HG02840 (cell line): ENCODE measurements at regions not wholly inside any gene's neighbourhood (a gene's known extent, or its start where the extent isn't known, plus 50 kb on each side); places are given as distances from the start of the nearest gene placed in this dataset.
"Not testable (repeated sequence)": the region's sequence is repeated elsewhere in the genome, so short reads cannot be mapped to it uniquely, and the experiment has no call there.

Experiments used
- ATAC-seq: cut with Tn5 transposase; IDR thresholded peaks from one replicate; pipeline ENCODE4 v1.9.1; 2021; ENCODE audit warnings: mild to moderate bottlenecking, moderate library complexity, moderate number of reproducible peaks; ENCODE audit not compliant: unreplicated experiment, low FRiP score

DNA sequence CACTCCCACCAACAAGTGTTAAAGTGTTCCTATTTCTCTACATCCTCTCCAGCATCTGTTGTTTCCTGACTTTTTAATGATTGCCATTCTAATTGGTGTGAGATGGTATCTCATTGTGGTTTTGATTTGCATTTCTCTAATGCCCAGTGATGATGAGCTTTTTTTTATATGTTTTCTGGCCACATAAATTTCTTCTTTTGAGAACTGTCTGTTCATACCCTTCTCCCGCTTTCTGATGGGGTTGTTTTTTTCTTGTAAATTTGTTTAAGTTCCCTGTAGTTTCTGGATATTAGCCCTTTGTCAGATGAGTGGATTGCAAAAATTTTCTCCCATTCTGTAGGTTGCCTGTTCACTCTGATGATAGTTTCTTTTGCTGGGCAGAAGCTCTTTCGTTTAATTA lies 134.3 kb upstream of the RUNX1 start:
- not testable (repeated sequence) for ATAC-seq

DNA sequence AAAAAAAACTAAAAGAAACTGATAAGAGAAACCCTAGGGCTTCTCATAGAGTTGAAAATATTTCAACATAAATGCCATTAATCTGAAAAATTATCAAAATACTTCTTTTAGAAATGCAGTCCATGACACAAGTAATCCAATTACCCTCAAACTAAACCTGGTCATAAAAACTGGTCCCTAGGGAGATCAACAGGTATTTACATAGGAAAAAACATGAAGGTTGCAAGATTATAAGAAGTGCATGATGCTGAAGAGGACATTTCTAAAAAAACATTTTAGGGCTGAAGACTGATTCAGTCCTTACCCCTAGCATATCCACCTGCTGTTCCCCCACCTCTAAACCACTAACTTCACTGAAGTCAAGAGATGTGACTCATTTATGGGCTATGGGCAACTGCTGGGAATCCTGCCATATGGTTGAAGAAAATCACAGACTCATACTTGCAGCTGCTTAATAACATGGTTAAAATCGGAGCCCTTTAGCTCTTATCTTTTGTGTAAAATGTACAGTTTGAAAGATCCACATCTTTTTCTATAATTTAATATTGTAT lies 131.0 kb upstream of the RUNX1 start:
- ATAC-seq: no peak

DNA sequence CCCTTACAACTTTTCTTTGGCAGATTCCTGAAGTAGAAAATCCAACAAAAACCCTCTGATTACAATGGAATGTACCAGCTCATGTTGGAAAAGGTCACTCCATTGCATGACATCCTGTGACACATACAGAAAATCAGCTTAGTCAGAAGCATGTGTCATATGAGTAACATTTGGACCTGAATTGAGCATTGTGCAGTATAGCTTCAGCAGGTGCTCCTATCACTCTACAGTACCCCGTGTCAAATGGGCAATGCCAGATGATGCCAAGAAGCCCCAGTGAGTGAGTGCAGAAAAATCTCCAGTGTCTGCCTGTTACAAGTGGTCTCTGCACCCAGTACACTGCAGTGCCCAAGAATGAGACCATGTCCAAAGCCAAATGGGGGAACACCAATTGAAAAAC lies 129.7 kb upstream of the RUNX1 start:
- no peak for ATAC-seq

DNA sequence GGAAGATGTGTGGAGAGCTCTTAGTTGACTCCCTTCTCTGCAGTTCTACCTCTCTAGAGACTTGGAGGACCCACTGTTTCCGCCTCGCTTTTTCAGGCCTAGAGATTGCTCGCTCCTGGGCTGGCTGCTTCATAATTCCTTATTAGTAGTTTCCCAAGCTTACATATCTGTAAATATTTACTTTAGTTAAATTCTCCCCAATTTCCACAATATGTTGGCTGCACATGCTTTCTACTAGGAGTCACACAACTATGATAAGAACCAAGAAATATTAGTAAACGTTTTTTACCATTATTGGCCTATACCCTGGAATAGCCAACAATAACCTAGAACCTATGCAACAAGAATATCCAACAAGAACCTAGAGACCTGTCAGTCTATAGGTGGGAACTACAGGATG lies 129.0 kb upstream of the RUNX1 start:
- ATAC-seq: no peak

DNA sequence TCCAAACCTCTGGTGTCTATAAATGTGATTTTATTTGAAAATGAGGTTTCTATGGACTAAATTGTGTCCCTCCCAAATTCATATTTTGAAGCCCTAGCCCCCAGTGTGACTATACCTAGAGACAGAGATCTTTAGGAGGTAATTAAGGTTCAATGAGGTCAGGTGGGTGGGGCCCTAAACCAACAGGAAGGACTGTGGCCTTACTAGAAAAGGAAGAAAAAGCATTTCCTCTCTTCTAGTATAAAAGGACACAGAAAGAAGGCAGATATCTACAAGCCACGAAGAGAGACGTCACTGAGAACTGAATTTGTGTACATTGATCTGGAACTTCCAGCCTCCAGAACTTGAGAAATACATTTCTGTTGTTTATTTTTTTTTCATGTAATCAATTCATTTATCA lies 123.1 kb upstream of the RUNX1 start:
- no peak for ATAC-seq

DNA sequence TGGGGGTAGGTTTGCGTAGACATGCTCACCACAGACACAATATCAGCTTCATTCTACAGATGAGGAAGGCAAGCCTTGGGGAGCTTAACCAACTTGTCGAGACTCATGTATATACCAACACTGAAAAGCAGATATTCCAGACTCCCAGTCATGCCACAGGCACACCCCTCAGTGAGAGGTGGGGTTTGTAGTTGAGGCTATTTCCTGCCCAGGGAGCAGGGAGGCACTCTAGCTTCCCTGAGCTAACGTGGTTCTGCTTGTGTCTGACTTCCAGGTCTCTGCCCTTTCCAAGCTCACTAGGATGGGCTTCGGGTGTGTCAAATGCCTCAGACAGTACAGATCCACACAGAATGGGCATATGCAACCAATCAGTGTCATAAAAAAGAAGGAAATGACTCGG lies 122.3 kb upstream of the RUNX1 start:
- no peak for ATAC-seq

DNA sequence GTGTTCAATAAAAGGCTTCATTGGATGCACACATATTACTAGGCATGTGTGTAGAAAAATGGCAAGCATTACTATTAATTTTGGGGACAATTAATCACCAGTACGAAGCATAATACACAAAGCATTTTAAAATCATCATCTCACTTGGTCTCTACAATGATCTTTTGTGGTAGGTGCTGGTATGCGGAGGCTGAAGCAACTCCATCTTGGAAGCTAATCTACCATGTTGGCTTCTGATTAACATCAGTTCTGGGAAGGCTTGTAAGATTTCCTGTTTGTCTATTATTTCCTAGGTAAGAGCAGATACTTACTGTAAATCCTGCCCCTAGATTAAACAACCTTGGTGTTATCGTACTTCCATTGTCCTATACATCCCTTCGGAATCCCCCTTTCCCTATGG lies 121.7 kb upstream of the RUNX1 start:
- ATAC-seq: no peak

DNA sequence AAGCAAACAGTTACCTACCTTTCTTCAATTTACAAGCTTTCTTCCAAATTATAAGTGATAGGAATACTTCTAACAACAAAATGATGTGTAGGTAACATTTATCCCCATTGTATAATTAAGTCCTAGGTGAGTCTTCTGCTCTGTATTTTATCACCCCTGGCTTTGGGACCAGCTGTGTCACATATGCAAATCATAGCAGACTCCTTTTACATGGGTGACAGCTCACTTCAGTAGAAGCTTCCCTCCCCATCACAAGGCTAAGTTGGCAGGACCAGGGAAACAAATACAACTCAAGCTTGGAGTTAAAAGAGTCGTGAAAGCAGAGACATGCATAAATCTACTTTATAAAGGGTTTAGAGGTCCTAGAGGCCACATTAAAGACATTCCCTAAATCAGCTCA lies 121.1 kb upstream of the RUNX1 start:
- no peak for ATAC-seq

DNA sequence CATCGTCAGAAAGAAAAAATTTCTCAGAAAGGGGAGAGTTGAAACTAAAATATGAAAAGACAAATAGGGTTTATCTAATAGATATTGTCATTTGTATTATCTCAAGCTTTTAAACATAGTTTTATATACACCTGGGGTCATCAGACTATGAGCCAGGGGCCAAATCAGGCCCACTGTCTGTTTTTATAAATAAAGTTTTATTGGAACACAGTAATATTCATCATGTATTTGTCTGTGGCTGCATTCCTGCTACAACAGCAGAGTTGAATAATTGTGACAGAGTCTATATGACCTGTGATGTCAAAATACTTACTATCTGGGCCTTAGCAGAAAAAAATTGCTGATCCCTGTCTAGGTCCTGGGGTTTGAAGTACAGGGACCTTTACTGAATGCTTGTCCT lies 120.5 kb upstream of the RUNX1 start:
- no peak for ATAC-seq

DNA sequence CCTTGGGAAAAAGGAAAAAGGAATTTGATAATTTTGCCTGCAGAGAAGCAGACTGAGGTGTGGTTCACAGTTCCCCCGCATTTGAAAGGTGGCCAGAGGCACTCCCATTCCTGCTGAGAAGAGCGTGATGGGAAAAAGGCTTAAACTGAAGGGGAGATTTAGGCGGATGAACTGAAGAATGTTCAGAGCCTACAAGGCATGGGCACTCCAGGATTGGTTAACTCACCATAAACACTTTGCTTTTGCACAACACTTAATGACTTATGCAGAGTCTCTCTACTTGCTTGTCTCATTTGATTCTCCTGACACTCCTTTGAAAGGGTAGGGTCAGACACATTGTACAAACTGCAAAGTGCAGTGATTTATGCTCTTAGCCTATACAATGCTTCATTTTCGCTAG lies 119.6 kb upstream of the RUNX1 start:
- no peak for ATAC-seq

DNA sequence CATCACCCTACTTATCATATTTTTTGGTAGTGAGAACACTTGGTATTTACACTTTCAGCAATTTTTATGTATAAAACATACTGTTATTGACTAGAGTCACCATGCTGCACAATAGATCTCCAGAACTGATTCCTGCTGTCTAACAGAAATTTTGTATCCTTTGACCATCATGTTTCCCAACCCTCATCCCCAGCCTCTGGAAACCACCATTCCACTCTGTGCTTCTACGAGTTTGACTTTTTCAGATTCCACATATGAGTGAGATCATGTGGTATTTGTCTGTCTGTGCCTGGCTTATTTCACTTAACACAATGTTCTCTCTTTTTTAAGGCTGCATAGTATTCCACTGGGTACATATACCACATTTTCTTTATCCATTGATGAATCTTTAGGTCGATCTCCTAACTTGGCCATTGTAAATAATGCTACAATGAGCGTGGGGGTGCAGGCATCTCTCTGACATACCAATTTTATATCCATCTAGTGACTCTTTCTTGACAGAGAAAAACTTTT lies 115.9 kb upstream of the RUNX1 start:
- no peak for ATAC-seq

DNA sequence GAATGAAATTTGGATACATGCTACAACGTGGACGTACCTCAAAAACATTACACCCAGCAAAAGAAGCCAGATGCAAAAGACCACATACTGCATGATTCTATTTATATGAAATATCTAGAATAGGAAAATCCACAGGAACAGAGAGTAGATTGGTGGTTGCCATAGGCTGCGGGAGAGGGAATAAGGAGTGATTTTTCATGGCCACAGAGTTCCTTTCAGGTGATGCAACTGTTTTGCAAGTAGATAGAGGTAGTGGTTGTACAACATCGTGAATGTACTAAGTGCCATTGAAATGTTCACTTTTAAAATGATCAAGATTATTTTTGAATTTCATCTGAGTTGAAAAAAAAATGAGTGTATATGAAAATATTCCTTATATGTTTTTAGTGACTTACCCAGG lies 115.3 kb upstream of the RUNX1 start:
- no peak for ATAC-seq

DNA sequence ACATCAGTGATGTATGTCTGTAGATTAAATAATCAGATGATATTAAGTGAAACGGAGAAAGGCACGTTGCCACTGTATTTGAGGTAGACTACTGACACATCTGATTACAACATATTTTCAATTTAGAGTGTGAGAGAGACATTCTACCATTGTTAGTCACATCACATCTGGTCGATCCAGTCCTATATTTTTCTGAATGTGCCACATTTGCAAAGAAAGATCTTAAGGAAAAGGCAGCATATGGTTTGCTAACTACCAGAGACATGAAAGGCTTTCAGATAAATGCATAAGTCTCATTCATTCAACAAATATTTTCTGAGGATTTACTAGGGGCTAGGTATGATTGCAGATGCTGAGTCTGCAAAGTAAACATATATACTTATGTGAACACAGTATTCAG lies 114.3 kb upstream of the RUNX1 start:
- no peak for ATAC-seq

DNA sequence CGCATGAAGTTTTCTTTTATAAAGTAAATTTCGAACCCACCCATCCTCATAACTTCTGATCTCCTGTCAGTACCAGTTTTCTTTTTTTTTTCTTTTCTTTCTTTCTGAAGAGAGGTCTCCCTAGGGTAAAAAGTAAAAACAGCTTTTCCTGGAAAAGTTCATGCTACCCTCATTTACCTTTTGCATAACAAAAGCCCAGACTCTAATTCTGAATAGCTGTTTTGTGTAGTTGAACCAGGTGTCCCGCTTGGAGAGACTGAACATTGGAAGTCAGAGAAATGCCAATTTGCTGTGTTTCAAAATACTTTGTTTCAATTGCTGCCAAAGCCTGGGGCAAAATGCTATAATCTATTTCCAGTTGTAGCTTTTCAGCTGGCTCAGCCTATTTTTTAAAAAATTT lies 113.7 kb upstream of the RUNX1 start:
- ATAC-seq: no peak

DNA sequence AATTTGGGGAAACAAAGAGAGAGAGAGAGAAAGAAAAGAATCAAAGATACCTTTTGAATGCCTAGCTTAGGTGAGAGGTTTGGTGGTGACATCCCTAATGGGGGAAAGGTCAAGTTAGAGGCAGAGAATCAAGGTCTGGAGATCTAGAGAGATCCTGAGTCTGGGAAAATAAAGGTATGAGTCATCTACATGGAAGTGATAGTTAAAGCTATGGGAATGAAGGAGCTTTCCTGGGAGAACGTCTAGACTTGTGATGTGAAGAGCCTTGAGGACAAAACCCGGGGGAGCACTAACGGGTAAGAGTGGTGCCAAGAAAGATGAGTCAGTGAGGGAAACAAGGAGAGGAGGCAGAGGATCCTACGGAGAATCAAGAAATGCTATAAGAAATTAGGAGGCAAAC lies 110.8 kb upstream of the RUNX1 start:
- ATAC-seq: no peak

DNA sequence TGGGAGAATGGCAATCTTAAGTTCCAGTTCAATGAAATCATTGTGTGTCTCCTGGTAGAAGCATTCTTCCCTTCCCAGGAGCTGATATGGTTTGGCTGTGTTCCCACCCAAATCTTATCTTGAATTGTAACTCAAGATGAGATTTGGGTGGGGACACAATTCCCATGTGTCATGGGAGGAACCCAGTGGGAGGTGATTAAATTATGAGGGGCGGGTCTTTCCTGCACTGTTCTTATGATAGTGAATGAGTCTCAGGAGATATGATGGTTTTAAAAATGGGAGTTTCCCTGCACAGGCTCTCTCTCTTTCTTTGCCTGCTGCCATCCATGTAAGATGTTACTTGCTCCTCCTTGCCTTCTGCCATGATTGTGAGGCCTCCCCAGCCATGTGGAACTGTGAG lies 108.3 kb upstream of the RUNX1 start:
- ATAC-seq: not testable (repeated sequence)

DNA sequence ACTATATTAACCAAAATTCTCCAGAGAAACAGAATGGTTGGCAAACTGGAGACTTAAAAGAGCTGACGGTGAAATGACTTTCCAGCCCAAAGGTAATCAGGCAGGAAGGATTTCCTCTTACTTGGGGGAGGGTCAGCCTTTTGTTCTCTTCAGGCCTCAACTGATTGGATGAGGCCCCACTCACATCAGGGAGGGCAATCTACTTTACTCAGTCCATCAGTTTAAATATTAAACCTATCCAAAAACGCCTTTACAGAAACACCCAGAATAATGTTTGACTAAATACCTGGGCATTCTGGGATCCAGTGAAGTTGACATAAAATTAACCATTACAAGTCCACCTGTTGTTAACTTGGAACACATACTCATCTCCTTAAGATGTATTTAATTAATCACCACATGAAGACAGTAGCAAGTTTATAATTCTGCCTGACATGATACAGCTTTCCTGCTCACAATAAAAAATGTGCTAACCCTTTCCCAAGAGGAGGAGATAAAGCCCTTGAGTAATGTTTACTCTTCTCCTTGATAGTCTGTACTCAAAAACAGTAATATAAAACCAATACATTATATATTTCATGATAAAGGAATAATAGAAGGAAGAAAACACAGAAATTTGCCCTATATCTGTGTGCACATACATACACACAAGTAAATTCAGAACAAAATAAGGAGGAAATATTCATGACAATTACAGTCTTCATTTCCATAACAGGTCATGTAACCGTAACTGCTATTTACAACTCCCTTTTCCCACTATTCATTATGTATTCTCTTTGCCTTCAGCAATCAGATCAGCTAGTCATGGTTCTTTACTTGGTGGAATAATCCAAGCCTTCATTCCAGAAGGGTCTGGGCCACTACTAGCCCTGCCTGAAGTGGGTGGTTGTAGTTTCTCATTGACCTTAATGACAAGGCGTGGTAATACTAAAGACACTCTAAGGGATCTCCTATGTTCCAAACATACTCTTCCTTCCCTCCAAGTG lies 107.5 kb upstream of the RUNX1 start:
- ATAC-seq: no peak

DNA sequence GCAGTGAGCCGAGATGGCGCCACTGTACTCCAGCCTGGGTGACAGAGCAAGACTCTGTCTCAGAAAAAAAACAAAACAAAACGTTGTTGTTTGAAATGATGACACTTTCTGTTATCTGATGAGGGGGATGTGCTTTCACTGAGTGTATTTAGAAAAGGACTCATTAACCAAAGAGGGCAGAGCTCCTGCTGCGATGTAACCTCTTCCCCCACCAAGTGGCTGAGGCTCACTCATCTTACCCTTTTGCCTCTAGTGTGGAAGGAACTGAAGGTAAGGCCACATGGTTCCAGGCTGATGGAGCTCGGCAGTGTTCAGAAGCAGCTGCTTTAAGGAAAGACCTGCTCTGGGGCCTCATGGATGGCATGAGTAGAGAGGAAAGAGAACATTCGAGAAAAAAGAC lies 105.7 kb upstream of the RUNX1 start:
- no peak for ATAC-seq

DNA sequence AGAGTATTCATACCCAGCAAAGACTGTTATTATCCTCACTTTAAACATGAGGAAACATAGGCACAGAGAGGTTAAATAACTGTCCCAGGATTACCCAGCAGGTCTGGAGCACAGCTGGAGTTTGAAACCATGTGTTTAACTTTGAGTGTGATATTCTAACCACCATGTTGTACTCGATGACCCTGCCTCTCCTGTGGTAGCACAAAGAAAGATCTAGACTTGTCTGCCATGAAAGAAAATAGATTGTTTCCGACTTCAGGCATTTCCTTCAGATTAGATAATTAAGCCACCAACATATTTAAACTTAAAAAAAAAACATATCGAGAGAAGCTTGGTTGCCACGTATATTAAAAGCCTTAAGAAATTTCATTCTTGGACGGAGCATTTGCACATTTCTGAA lies 104.6 kb upstream of the RUNX1 start:
- ATAC-seq: no peak

DNA sequence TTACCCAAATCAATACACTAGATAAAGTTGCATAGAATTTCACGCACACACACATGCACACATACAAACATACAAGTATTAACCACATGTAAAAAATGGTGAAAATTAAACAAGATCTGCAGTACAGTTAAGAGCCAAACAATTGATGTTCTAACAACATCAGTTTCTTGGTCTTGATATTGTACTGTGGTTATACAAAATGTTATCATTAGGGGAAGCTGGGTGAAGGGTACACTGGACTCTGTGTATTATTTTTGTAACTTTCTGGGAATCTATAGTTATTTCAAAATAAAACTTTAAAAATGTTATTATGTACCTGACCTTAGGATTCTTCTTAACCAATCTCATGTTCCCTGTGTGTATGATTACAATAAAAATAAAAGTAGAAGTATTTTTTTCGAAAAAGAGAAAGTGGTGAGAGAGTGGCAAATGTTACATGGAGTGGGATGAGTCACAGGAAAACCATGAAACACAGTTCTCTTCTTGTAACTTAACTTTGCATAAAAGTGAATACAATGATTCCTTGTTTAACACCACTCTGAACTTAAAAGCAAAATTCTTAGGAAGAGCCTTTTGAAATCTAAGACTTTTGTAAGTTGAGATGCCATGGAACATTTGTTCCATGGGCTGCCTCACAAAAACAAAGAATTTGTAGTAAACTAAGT lies 101.6 kb upstream of the RUNX1 start:
- ATAC-seq: no peak

DNA sequence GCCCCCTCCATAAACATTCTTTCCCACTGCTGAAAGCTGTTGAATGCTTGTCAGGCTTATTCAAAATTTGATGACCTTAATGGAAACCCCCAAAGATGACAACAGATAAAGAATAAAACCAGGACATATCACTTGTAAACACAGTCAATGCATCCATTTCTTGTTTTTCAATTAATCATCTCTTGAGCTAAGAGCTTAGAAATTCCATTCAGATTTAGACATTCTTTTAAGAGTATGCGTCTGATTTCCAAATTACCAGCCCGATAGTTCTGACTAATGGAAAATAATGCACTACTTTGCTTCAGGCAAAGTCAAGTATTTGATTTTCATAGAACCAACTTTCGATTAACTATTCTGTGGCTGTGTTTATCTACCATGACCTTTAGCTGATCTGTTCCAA lies 100.6 kb upstream of the RUNX1 start:
- no peak for ATAC-seq
